Nephron (organoid): ENCODE measurements at regions not wholly inside any gene's neighbourhood (a gene's known extent, or its start where the extent isn't known, plus 50 kb on each side); places are given as distances from the start of the nearest gene placed in this dataset.

ENCODE experiments used
- H3K27ac Mint-ChIP-seq, 3 experiments: 2 replicates each; pipeline ENCODE4 v1.8.0; 2020; ENCODE audit warnings: mixed read lengths in 3 of 3, mild to moderate bottlenecking in 2 of 3, moderate library complexity in 1 of 3
- H3K27me3 Mint-ChIP-seq: 2 replicates; pipeline ENCODE4 v1.8.0; 2021; ENCODE audit warnings: low read depth, mild to moderate bottlenecking, moderate library complexity, mixed read lengths
- H3K36me3 Mint-ChIP-seq: 2 replicates; pipeline ENCODE4 v1.8.0; 2020; ENCODE audit warnings: low read depth, mixed read lengths
- H3K4me1 Mint-ChIP-seq: 2 replicates; pipeline ENCODE4 v1.8.0; 2020; ENCODE audit warnings: mixed read lengths
- H3K4me3 Mint-ChIP-seq, 3 experiments: 2 replicates each; pipeline ENCODE4 v1.8.0; 2020; ENCODE audit warnings: mild to moderate bottlenecking in 3 of 3, mixed read lengths in 3 of 3, moderate library complexity in 2 of 3
- H3K9me3 Mint-ChIP-seq: 2 replicates; pipeline ENCODE4 v1.8.0; 2020; ENCODE audit warnings: mixed read lengths
- CTCF ChIP-seq, 3 experiments: fragments of 200-600 bp; sonication (generic); IDR thresholded peaks; one replicate each; pipeline ENCODE4 v1.5.0; 2021; ENCODE audit warnings: antibody characterized with exemption in 3 of 3; ENCODE audit not compliant: unreplicated experiment in 3 of 3

- Mint-ChIP-seq H3K4me3 (no peak overlapping the region), H3K27ac (no peak overlapping the region), H3K27me3 (peaks cover 20% of the 10 kb centered on the region), H3K9me3 (peaks cover 4% of the 10 kb centered on the region), H3K4me1 (peaks cover 35% of the 10 kb centered on the region), H3K36me3 (peaks cover 3% of the 10 kb centered on the region)
- no peak for TF ChIP-seq CTCF (IDR thresholded peaks at IDR 0.05; ENCODE audit: unreplicated experiment in 3 of 3)
Observed at GRCh38 chr9:95368377-95369160, 51.1 kb upstream of the FANCC start.
